HG03439 (cell line): ENCODE measurements at regions not wholly inside any gene's neighbourhood (a gene's known extent, or its start where the extent isn't known, plus 50 kb on each side); places are given as distances from the start of the nearest gene placed in this dataset.
"Not testable (repeated sequence)": the region's sequence is repeated elsewhere in the genome, so short reads cannot be mapped to it uniquely, and the experiment has no call there.

Source experiments
- ATAC-seq: cut with Tn5 transposase; IDR thresholded peaks from one replicate; pipeline ENCODE4 v1.9.1; 2021; ENCODE audit warnings: mild to moderate bottlenecking, moderate library complexity; ENCODE audit not compliant: unreplicated experiment

GRCh38 chr9:104980039-104980654 lies 52.2 kb upstream of the ABCA1 start:
- ATAC-seq = no peak

DNA sequence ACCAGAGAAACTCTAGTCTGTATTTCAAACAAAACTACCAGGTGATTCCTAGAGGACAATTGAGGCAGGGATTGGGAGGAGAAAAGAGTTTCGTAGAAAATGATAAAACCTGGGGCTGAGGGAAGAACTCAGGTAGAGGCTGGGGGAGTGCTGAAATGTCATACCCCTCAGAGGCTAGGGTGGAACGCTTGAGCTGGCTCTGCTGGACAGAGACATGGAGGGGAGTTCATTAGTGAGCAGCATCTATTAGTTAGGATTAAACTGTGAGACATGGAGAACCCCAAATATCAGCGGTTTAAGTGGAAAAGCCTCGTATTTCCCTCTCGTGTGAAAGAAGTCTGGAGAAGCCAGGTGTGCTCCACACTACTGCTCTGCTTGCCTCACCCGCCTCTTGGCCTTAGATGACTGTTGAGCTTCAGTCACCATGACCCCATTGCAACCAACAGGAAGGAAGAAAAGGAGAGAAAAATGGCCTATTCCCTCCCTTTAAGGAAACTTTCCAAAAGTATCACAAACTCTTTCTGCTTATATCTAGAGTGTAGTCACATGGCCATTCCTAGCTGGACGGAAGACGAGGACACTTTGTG lies 53.7 kb upstream of the ABCA1 start:
- ATAC-seq = no peak

GRCh38 chr9:104982543-104982942 lies 54.6 kb upstream of the ABCA1 start:
- no peak for ATAC-seq

DNA sequence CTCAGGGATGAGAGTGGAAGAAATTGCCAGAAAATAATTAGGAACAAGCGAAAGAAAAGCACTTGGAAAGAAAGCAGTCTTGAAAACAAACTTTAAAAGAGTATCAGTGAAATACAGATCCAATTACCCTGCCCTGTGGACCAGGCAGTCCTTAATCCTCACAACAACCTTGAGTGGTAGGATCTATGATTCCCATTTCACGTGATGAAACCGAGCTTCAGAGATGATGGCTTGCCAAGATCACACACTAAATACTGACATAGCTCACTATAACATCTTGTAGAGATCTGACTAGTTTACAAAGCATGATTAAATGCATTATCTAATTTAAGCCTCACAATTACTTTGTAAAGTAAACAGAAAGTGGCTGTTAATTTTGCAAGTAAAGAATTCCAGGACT lies 55.5 kb upstream of the ABCA1 start:
- ATAC-seq = no peak

GRCh38 chr9:104984121-104984520 lies 56.2 kb upstream of the ABCA1 start:
- no peak for ATAC-seq

- no peak for ATAC-seq
These were observed 56.6 kb upstream of the ABCA1 start for GRCh38 chr9:104984542-104984941.

GRCh38 chr9:104984948-104985347 lies 57.0 kb upstream of the ABCA1 start:
- ATAC-seq = no peak

- ATAC-seq = no peak
These were observed 58.1 kb upstream of the ABCA1 start for GRCh38 chr9:104986096-104986495.

- ATAC-seq = no peak
These were observed 59.8 kb upstream of the ABCA1 start for GRCh38 chr9:104987743-104988142.

DNA sequence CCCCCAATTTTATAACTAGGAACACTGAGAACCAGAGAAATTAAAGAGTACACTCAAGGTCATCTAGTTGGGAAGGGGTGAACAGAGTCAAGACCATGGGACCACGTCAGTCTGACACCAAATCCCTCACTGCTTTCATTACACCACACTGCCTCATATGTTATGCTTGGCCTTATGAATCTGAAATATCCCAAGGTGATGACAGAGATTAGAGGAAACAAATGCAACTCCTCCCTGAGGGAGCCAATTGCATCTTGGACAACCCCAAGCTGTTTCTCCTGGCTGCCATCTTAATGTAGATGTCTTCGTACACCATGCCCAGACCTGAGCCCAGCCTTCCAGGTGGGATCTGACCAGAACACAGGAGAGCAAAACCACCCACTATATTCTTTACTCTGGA lies 60.6 kb upstream of the ABCA1 start:
- no peak for ATAC-seq

DNA sequence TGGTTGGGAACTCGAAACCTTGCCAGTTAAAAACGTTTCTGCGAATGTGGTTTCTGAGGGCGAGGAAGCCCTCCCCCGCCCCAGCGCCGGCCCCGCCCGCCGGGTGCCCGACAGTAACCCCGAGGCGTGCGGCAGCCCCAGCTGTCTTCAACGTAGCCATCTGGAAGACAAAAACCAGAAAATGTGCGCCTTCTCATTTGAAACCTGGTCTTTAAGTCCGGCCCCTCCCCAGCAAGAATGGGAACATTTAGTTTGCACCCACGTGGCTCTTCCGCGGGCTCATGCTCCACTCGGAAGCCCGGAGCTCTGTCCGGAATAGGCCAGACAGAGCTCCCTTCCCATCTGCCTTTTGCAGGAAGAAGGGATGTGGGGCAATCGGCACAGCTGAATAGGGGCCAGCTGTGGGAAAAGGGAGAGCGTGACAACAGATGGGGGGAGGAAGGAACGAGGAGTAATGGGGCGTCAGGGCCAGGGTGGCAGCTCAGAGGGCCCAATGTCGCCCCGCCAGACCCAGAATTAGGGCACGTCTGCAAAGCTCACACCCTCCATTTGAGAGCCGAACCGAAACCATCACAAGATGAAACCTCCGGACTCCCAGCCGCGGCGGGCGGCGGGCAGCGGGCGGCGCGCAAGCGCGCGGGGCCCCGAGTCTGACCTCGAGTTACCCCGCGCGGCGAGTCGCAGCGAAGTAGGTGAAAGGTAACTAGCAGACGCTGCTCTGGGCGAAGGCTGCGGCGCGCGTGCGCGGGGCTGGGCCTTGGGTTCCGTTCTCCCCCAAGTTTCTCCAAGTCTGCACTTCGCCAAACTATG lies 63.4 kb upstream of the ABCA1 start:
- peak; percentile 92 for ATAC-seq

DNA sequence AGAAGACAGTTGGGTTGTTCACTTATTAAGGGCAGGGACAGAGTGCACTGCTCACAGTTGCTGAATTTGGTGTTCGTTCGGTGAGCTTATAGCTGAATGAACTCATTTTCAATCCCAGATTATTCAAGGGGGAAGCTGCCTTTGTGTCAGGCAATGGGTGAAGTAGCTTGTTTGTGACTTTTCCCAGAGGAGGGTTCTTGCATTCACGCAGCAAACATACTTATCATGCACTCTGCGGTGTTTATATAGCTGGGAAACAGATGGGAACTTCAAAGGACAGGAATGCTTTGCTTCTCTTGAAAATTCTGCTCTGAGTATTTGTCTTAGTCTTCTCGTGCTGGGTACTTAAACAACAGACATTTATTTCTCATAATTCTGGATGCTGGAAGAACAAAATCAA lies 64.7 kb upstream of the ABCA1 start:
- ATAC-seq = no peak

- no peak for ATAC-seq
These were observed 65.5 kb upstream of the ABCA1 start for GRCh38 chr9:104993291-104993963.

DNA sequence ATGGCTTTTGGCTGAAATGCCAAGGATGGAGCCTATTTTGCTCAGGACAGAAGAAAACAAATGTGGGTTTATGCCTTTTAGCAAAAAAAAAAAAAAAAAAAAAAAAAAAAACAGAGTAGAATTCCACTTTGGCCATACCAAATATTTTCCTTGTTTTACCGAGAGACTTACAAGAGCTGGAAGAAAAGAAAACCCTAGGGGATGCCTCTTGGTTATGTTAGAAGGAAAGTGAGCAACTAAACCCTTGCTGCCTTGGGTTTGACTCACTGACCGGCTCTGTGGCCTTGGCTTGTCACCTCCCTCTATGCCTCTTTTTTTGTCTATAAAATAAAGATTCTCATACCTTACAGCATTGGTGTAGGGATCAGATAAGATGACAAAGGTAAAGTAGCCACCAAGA lies 69.6 kb upstream of the ABCA1 start:
- no peak for ATAC-seq

DNA sequence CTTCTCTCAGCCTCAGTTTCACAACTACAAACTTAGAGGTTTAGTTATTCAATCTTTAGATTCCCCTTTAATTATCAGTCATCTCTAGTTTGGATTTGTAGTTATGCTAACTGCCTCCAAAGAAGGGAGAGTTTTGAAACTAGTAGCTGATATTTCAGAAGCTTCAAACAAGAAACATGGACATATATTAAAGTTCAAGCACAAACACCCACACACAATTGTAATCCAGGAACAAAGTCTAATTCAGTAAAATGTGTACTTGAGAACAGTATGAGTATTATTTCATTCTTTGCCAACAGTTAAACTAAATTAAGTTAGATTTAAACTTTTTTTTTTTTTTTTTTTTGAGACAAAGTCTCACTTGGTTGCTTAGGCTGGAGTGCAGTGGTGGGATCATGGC lies 71.2 kb upstream of the ABCA1 start:
- no peak for ATAC-seq

DNA sequence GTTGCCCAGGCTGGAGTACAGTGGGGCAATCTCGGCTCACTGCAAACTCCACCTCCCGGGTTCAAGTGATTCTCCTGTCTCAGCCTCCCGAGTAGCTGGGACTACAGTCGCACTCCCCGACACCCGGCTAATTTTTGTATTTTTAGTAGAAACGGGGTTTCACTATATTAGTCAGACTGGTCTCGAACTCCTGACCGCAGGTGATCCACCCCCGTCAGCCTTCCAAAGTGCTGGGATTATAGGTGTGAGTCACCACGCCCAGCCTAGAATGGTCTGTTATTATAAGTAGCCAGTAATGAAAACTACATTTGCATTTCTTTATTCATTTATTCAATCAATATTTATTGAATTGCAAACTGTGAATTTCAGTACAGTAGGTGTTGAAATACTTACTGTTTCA lies 72.6 kb upstream of the ABCA1 start:
- ATAC-seq = not testable (repeated sequence)

GRCh38 chr9:105004466-105005090 lies 76.6 kb upstream of the ABCA1 start:
- ATAC-seq = no peak

GRCh38 chr9:105005186-105005585 lies 77.2 kb upstream of the ABCA1 start:
- no peak for ATAC-seq

- no peak for ATAC-seq
These were observed 78.6 kb upstream of the ABCA1 start for GRCh38 chr9:105006514-105006913.

DNA sequence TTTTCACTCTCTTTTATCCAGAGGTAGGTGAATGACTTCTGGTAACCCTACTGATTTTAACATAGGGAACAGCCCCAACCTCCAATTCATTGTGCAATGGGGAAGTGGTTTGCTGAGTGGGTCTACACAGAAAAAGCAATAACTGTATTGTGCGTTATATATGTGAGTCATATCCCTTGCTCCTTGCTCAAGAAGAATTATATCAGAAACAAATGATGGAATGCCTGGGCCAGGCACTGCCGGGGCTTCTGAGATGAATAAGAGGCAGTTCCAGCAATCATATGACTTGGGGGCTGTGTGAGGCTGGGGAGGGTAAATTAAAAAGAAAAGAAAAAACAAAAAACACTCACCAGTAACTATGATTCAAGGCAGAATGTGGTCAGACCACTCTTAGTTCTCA lies 79.2 kb upstream of the ABCA1 start:
- ATAC-seq = no peak

- not testable (repeated sequence) for ATAC-seq
These were observed 82.1 kb upstream of the ABCA1 start for GRCh38 chr9:105010089-105010488.
